ENCODE measurements at regions not wholly inside any gene's neighbourhood (a gene's known extent, or its start where the extent isn't known, plus 50 kb on each side); places are given as distances from the start of the nearest gene placed in this dataset.

GRCh38 chr5:42036379-42036778, 111.3 kb downstream of the FBXO4 start:
- TF ChIP-seq CTCF (IDR thresholded peaks at IDR 0.05) (no peak), POLR2A (IDR thresholded peaks at IDR 0.05) (no peak)
